HL-60 (cell line): ENCODE measurements at regions not wholly inside any gene's neighbourhood (a gene's known extent, or its start where the extent isn't known, plus 50 kb on each side); places are given as distances from the start of the nearest gene placed in this dataset.

Experiments
- DNase-seq, 2 experiments: peaks; one replicate each; pipeline ENCODE4 v3.0.0-alpha.2; 2010 to 2020; ENCODE audit warnings: low read depth in 1 of 2, low spot score in 1 of 2
- H3K27ac ChIP-seq: fragments of 250-450 bp; sonication (Bioruptor Pico); replicated peaks from 2 replicates; pipeline ENCODE4 v1.5.1; 2020; ENCODE audit warnings: mild to moderate bottlenecking, moderate library complexity
- H3K27me3 ChIP-seq: fragments of 250-450 bp; sonication (Bioruptor Pico); 2 replicates; pipeline ENCODE4 v1.5.1; 2021; ENCODE audit warnings: mild to moderate bottlenecking, moderate library complexity; ENCODE audit not compliant: insufficient read depth, poor library complexity, severe bottlenecking
- H3K4me3 ChIP-seq: replicated peaks from 2 replicates; pipeline ENCODE4 v1.5.1; 2011; ENCODE audit warnings: mild to moderate bottlenecking, control low read depth, low read length; ENCODE audit not compliant: insufficient read depth
- CTCF ChIP-seq: IDR thresholded peaks from one replicate; pipeline ENCODE4 v1.5.1; 2011; ENCODE audit warnings: low read length, control low read depth, inconsistent platforms; ENCODE audit not compliant: insufficient read depth
- GABPA ChIP-seq: IDR thresholded peaks from 2 replicates; pipeline ENCODE4 v1.6.1; 2012; ENCODE audit warnings: low read depth
- POLR2AphosphoS5 ChIP-seq: IDR thresholded peaks from 2 replicates; pipeline ENCODE4 v1.6.1; 2012; ENCODE audit warnings: low read depth
- SPI1 ChIP-seq: IDR thresholded peaks from 2 replicates; pipeline ENCODE4 v1.6.1; 2012; ENCODE audit warnings: low read depth, mild to moderate bottlenecking, borderline replicate concordance
- TF ChIP-seq, protein P1 (sequence below): IDR thresholded peaks from 2 replicates; pipeline ENCODE4 v1.6.1; 2012; ENCODE audit warnings: low read depth; ENCODE audit not compliant: insufficient replicate concordance

DNA sequence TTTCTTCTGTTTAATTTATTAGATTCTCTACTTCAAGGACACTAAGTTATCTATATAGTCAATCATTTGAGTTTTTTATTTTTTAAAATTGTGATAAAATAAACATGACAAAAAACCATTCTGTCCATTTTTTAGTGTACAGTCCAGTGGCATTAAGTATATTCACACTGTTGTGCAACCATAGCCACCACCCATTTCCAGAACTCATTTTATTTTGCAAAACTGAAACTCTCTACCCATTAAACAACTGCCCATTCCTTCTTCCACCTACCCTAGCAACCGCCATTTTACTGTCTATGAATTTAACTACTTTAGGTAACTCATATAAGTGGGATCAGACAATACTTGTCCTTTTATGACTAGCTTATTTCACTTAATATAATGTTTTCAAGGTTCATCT, 275.6 kb downstream of the SH3GL2 start:
- no peak overlapping the region for H3K27ac ChIP-seq
- no peak for DNase-seq
- TF ChIP-seq, protein P1, sequence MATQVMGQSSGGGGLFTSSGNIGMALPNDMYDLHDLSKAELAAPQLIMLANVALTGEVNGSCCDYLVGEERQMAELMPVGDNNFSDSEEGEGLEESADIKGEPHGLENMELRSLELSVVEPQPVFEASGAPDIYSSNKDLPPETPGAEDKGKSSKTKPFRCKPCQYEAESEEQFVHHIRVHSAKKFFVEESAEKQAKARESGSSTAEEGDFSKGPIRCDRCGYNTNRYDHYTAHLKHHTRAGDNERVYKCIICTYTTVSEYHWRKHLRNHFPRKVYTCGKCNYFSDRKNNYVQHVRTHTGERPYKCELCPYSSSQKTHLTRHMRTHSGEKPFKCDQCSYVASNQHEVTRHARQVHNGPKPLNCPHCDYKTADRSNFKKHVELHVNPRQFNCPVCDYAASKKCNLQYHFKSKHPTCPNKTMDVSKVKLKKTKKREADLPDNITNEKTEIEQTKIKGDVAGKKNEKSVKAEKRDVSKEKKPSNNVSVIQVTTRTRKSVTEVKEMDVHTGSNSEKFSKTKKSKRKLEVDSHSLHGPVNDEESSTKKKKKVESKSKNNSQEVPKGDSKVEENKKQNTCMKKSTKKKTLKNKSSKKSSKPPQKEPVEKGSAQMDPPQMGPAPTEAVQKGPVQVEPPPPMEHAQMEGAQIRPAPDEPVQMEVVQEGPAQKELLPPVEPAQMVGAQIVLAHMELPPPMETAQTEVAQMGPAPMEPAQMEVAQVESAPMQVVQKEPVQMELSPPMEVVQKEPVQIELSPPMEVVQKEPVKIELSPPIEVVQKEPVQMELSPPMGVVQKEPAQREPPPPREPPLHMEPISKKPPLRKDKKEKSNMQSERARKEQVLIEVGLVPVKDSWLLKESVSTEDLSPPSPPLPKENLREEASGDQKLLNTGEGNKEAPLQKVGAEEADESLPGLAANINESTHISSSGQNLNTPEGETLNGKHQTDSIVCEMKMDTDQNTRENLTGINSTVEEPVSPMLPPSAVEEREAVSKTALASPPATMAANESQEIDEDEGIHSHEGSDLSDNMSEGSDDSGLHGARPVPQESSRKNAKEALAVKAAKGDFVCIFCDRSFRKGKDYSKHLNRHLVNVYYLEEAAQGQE, result no peak
- no peak for TF ChIP-seq POLR2AphosphoS5
- no peak for TF ChIP-seq SPI1
- no peak for TF ChIP-seq GABPA
- no peak for TF ChIP-seq CTCF
- H3K27me3 ChIP-seq, result no peaks in the 10 kb centered on the region
- no peak overlapping the region for H3K4me3 ChIP-seq

DNA sequence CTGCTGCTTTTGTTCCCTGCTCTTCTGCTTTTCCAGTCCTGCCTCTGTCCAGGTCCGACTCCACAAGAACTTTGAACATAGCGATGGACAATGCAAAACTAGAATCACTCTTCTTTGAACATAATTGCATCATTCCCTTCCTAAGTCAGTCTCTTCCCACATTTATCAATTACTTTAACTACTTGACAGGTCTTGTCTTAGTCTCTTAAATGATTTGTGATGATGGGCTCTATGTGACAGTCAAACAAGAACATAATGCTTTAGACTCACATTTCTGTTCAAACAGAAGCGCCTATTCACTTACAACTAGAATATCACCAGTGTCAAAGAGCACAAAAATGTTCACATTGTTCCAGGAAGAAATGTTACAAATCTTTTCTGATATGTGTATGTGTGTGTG, 278.1 kb downstream of the SH3GL2 start:
- Histone ChIP-seq H3K27me3 (no peaks in the 10 kb centered on the region), H3K27ac (no peak overlapping the region), H3K4me3 (no peak overlapping the region)
- TF ChIP-seq CTCF, result no peak
- TF ChIP-seq SPI1, result no peak
- TF ChIP-seq POLR2AphosphoS5, result no peak
- TF ChIP-seq, protein P1, result no peak
- no peak for TF ChIP-seq GABPA
- no peak for DNase-seq

- Histone ChIP-seq H3K27me3 (no peaks in the 10 kb centered on the region), H3K4me3 (no peak overlapping the region), H3K27ac (no peak overlapping the region)
- no peak for DNase-seq
- TF ChIP-seq GABPA (no peak), SPI1 (no peak), POLR2AphosphoS5 (no peak), CTCF (no peak)
- TF ChIP-seq, protein P1, result no peak
Observed at GRCh38 chr9:17859228-17859627, 280.4 kb downstream of the SH3GL2 start.
